ENCODE measurements at regions not wholly inside any gene's neighbourhood (a gene's known extent, or its start where the extent isn't known, plus 50 kb on each side); places are given as distances from the start of the nearest gene placed in this dataset.

DNA sequence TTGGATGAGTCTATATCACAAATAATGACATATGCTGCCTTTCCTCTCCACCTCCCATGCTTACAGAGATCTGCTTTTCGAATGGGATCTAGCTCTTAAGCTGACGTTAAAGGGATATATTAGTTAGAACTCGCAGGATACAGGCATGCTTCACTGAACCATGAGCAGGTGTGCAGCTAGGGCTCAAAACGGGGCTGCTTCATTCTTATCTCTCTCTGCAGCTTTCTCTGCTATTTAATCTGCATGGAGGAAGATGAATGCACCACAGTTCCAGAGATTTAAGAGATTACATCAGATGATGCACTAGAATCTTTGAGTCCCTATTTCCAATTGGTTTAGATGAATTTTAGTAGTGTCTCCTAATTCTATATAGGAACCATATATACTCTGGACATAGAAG lies 327.0 kb downstream of the RAD51AP2 start:
- no peak overlapping the region for H3K27ac ChIP-seq (ENCODE audit: insufficient read depth, low read depth, low read length, poor library complexity, severe bottlenecking)
- H3K36me3 ChIP-seq (ENCODE audit: control insufficient read depth, insufficient read depth, low read length) = no peaks in the 10 kb centered on the region
- H3K4me1 ChIP-seq (ENCODE audit: control insufficient read depth, insufficient read depth, low read length) = no peaks in the 10 kb centered on the region
- WGBS, 2 experiments = 91 to 97% methylated on average over 4 of the region's 4 CpGs
- H3K9me3 ChIP-seq (ENCODE audit: control insufficient read depth, low read length) = no peaks in the 10 kb centered on the region
- H3K4me3 ChIP-seq (ENCODE audit: insufficient read depth, low read depth, low read length) = no peak overlapping the region
- H3K27me3 ChIP-seq (ENCODE audit: control insufficient read depth, insufficient read depth, low read length, poor library complexity, severe bottlenecking) = no peaks in the 10 kb centered on the region

DNA sequence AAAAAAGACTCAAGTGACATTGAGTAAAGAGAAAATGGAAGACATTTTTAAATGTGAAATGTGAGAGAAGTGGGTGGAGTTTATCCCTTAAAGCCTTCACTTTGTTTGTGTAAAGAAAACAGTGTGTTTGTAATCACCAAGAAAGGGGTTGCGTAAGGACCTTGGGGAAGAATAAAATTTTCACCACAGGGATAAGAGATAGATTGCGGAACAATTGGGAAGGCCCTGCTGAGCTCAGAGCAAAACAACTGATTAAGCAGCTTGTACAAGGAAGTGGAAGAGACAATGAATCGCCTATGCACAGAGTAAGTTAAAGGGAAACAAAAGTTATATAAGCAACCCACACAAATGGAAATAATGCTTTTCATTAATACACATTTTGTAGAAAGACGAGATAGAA lies 327.7 kb downstream of the RAD51AP2 start:
- no peaks in the 10 kb centered on the region for H3K4me1 ChIP-seq (ENCODE audit: control insufficient read depth, insufficient read depth, low read length)
- no peaks in the 10 kb centered on the region for H3K9me3 ChIP-seq (ENCODE audit: control insufficient read depth, low read length)
- H3K36me3 ChIP-seq (ENCODE audit: control insufficient read depth, insufficient read depth, low read length) = no peaks in the 10 kb centered on the region
- WGBS, 2 experiments = 83 to 94% methylated on average over 2 to 4 of the region's 4 CpGs
- H3K4me3 ChIP-seq (ENCODE audit: insufficient read depth, low read depth, low read length) = no peak overlapping the region
- no peak overlapping the region for H3K27ac ChIP-seq (ENCODE audit: insufficient read depth, low read depth, low read length, poor library complexity, severe bottlenecking)
- H3K27me3 ChIP-seq (ENCODE audit: control insufficient read depth, insufficient read depth, low read length, poor library complexity, severe bottlenecking) = no peaks in the 10 kb centered on the region

DNA sequence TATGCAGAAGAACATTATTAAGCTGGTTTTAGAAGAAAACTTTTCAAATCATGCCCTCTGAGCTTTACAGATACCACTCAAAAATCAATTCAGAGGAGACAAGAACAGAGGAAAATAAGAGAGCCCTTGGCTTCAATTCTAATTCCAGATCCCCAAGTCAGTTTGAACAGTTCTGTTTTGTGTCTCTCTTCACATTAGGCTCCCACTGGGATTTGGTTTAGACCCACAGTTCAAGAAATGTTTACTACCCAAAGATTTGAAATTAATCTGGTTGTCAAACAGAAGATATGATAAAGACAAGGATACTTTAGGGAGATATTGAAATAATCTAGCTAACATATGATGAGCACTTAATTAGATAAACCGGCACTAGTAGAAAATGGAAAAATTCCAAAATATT lies 329.5 kb downstream of the RAD51AP2 start:
- no peaks in the 10 kb centered on the region for H3K9me3 ChIP-seq (ENCODE audit: control insufficient read depth, low read length)
- H3K4me1 ChIP-seq (ENCODE audit: control insufficient read depth, insufficient read depth, low read length) = no peaks in the 10 kb centered on the region
- no peaks in the 10 kb centered on the region for H3K36me3 ChIP-seq (ENCODE audit: control insufficient read depth, insufficient read depth, low read length)
- no peak overlapping the region for H3K4me3 ChIP-seq (ENCODE audit: insufficient read depth, low read depth, low read length)
- H3K27me3 ChIP-seq (ENCODE audit: control insufficient read depth, insufficient read depth, low read length, poor library complexity, severe bottlenecking) = no peaks in the 10 kb centered on the region
- WGBS, 2 experiments = 88 to 100% methylated on average over 1 of the region's 1 CpG
- H3K27ac ChIP-seq (ENCODE audit: insufficient read depth, low read depth, low read length, poor library complexity, severe bottlenecking) = no peak overlapping the region

DNA sequence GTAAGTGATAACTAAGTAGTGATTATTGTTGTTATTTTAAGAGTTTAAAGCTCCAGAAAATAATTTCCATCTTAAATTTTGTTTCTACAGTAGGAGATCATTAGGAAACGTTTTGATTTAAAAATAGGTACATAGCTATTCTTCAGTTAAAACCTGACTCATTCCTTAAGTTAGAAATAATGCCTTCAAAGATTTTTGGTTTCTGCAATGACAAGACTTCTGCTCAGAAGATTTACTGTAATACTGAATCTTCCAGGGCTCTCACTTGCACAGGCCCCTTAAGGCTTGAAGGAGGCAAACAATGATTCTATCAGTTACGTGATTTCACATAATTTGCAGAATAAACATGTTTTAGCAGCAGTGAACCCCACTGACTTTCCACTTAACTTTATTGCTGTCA lies 333.7 kb downstream of the RAD51AP2 start:
- no peaks in the 10 kb centered on the region for H3K9me3 ChIP-seq (ENCODE audit: control insufficient read depth, low read length)
- 89 to 100% methylated on average over 1 to 2 of the region's 2 CpGs for WGBS, 2 experiments

DNA sequence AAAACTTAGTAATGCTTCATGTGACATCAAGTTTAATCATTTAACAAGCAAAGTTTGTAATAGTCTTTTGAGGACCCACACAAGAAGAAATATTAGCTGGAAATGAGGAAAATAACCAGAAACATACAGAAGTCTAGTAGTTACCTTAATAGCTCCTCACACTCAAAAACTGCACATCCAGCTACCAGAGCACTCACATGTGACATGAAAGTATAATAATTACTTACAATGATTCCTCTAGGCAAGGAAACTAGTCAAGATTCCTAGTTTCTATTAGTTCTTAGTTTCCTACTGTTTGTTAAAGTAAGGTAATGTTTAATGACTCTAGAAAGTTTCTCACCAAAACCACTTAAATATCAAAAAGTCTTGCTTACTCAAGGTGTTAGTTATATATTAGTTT lies 335.8 kb downstream of the RAD51AP2 start:
- Histone ChIP-seq H3K27me3 (ENCODE audit: control insufficient read depth, insufficient read depth, low read length, poor library complexity, severe bottlenecking) (no peaks in the 10 kb centered on the region), H3K36me3 (ENCODE audit: control insufficient read depth, insufficient read depth, low read length) (no peaks in the 10 kb centered on the region), H3K27ac (ENCODE audit: insufficient read depth, low read depth, low read length, poor library complexity, severe bottlenecking) (no peak overlapping the region), H3K9me3 (ENCODE audit: control insufficient read depth, low read length) (no peaks in the 10 kb centered on the region), H3K4me3 (ENCODE audit: insufficient read depth, low read depth, low read length) (no peak overlapping the region), H3K4me1 (ENCODE audit: control insufficient read depth, insufficient read depth, low read length) (no peaks in the 10 kb centered on the region)

More for the DNA sequence above, 333.7 kb downstream of the RAD51AP2 start:
- no peak overlapping the region for H3K27ac ChIP-seq (ENCODE audit: insufficient read depth, low read depth, low read length, poor library complexity, severe bottlenecking)
- no peak overlapping the region for H3K4me3 ChIP-seq (ENCODE audit: insufficient read depth, low read depth, low read length)
- no peaks in the 10 kb centered on the region for H3K36me3 ChIP-seq (ENCODE audit: control insufficient read depth, insufficient read depth, low read length)
- no peaks in the 10 kb centered on the region for H3K4me1 ChIP-seq (ENCODE audit: control insufficient read depth, insufficient read depth, low read length)
- H3K27me3 ChIP-seq (ENCODE audit: control insufficient read depth, insufficient read depth, low read length, poor library complexity, severe bottlenecking) = no peaks in the 10 kb centered on the region

DNA sequence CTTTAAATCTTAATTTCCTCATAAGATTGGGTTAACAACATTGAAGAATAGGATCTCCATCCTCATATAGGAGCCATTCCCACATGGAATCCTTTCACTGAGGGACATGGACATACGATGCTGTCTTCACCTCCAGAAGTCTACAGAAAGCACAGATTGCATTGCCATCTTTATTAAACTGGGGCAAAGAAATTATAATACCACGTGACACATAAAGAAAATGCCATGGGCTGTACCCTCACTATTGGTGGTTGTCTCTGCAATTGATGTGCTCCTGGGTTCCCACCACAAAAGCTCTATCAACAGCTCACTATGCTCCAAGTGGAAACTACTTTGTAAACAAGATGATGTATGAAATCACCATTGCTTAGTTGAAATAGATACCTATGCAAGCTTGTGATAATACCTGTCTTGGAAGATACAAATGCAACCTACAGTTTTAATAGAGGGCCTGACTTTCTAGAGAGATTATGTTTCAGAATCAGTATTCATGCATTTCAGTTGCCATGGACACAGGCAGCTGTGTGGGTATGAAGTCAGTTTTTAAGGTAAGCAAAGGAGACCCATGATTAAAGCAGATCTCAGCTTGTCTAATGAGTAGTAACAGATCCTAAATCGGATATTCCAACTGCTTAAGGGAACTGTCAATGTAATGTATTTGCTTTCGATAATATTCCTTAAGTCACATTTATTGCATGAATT lies 337.0 kb downstream of the RAD51AP2 start:
- no peak overlapping the region for H3K27ac ChIP-seq (ENCODE audit: insufficient read depth, low read depth, low read length, poor library complexity, severe bottlenecking)
- WGBS, 2 experiments = 91 to 96% methylated on average over 3 of the region's 4 CpGs

DNA sequence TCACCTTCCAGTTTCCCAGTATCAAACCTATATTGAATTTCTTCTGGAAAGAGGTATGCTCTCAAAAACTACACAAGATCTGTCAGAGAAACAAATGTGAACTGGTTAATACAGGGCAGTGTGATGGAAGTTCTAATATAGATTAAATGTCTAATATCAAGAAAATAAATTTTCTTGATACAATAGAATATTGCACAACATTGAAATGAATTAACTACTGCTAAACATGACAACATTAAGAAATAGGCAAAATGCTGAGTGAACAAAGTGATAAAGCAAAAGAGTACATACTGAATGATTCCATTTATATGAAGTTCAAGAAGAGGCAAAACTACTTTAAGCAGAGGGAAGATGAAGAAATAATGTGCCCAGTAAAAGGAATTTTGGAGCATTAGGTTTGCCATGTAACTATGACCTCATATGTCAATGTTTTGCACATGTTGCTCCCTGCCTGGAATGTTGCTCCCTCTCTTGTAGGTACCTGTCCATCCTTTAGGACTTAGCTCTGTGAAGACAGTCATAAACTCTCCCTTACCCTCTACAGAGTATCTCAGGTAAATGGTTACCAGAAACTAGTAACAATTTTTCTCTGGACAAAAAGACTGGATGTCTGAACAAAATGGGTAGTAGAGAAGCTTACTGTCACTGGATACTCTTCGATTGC lies 339.0 kb downstream of the RAD51AP2 start:
- H3K36me3 ChIP-seq (ENCODE audit: control insufficient read depth, insufficient read depth, low read length) = no peaks in the 10 kb centered on the region
- no peak overlapping the region for H3K27ac ChIP-seq (ENCODE audit: insufficient read depth, low read depth, low read length, poor library complexity, severe bottlenecking)
- WGBS, 2 experiments = 69 to 94% methylated on average over 1 of the region's 1 CpG
- H3K4me1 ChIP-seq (ENCODE audit: control insufficient read depth, insufficient read depth, low read length) = no peaks in the 10 kb centered on the region
- H3K4me3 ChIP-seq (ENCODE audit: insufficient read depth, low read depth, low read length) = no peak overlapping the region
- no peaks in the 10 kb centered on the region for H3K27me3 ChIP-seq (ENCODE audit: control insufficient read depth, insufficient read depth, low read length, poor library complexity, severe bottlenecking)
- H3K9me3 ChIP-seq (ENCODE audit: control insufficient read depth, low read length) = no peaks in the 10 kb centered on the region

More for the DNA sequence above, 337.0 kb downstream of the RAD51AP2 start:
- H3K4me1 ChIP-seq (ENCODE audit: control insufficient read depth, insufficient read depth, low read length) = no peaks in the 10 kb centered on the region
- no peak overlapping the region for H3K4me3 ChIP-seq (ENCODE audit: insufficient read depth, low read depth, low read length)
- H3K9me3 ChIP-seq (ENCODE audit: control insufficient read depth, low read length) = no peaks in the 10 kb centered on the region
- H3K27me3 ChIP-seq (ENCODE audit: control insufficient read depth, insufficient read depth, low read length, poor library complexity, severe bottlenecking) = no peaks in the 10 kb centered on the region
- no peaks in the 10 kb centered on the region for H3K36me3 ChIP-seq (ENCODE audit: control insufficient read depth, insufficient read depth, low read length)

DNA sequence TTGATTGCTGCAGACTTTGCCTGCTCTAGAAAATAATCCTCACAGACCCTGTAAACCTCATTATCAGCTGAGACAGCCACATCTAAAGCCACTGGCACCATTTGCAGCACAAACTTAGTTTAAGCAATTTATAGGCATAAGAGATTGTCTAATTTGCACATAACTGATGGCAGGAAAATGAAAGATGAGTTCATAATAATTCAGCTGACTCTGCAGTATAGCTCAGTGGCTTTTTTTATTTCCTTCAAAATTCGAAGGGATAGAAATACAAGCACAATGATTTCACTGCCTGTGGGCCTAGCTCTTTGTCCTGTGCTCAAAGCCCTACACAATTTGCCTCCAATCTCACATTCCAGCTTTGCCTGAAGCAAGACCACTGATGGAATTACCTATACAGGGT lies 341.2 kb downstream of the RAD51AP2 start:
- H3K9me3 ChIP-seq (ENCODE audit: control insufficient read depth, low read length) = no peaks in the 10 kb centered on the region
- no peaks in the 10 kb centered on the region for H3K36me3 ChIP-seq (ENCODE audit: control insufficient read depth, insufficient read depth, low read length)
- no peaks in the 10 kb centered on the region for H3K27me3 ChIP-seq (ENCODE audit: control insufficient read depth, insufficient read depth, low read length, poor library complexity, severe bottlenecking)
- peaks cover 5% of the 10 kb centered on the region for H3K4me1 ChIP-seq (ENCODE audit: control insufficient read depth, insufficient read depth, low read length)
- no peak overlapping the region for H3K4me3 ChIP-seq (ENCODE audit: insufficient read depth, low read depth, low read length)
- WGBS, 2 experiments = 83 to 88% methylated on average over 1 of the region's 1 CpG
- H3K27ac ChIP-seq (ENCODE audit: insufficient read depth, low read depth, low read length, poor library complexity, severe bottlenecking) = no peak overlapping the region

DNA sequence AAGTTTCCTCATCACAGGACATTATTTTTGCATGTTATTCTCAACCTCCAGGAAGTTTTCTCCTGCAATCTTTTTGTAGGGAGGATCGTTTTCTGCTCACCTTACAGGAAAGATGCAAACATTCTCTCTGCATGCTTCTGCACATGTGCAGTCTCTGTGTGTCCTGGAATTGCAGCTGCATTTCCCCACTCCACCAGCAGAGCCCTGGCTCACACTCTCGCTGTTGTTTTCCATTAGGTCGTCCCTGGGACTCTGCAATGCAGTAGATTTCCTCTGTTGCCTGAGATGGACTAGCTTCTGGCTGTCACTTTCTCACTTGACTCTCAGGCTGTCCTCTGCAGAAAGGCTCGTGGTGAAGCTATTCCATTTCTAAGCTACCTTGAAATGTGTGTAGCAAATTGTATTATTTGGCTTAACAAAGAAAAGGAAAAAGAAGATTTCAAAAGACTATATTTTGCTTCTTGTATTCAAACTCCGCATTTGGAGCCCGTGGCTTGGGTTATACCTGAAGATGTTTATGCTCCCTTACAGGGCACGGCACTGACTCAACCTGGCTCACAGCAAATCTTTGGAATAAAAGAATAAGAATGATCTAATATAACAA lies 346.7 kb downstream of the RAD51AP2 start:
- no peak overlapping the region for H3K4me3 ChIP-seq (ENCODE audit: insufficient read depth, low read depth, low read length)
- peaks cover 5% of the 10 kb centered on the region for H3K4me1 ChIP-seq (ENCODE audit: control insufficient read depth, insufficient read depth, low read length)
- no peaks in the 10 kb centered on the region for H3K36me3 ChIP-seq (ENCODE audit: control insufficient read depth, insufficient read depth, low read length)
- H3K27me3 ChIP-seq (ENCODE audit: control insufficient read depth, insufficient read depth, low read length, poor library complexity, severe bottlenecking) = no peaks in the 10 kb centered on the region
- no peak overlapping the region for H3K27ac ChIP-seq (ENCODE audit: insufficient read depth, low read depth, low read length, poor library complexity, severe bottlenecking)
- 55 to 61% methylated on average over 7 of the region's 7 CpGs for WGBS, 2 experiments
- H3K9me3 ChIP-seq (ENCODE audit: control insufficient read depth, low read length) = no peaks in the 10 kb centered on the region

DNA sequence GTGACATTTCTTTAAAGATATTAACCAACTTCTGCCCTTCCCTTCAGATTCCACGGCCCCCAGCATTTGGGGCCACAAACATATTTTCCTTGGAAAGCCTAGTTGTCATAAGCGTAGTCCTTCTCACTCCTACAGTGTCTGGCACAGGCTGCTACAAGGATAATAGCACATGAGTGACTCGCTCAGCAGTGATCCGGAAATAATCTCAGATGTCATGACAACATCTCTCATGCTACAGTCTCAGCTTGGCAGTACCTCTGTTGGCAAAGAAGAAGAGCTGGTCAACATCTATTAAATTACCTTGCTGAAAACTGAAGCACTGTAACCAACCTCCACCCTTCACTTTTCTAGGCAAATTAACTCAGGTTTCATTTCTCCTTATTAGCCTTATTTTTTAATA lies 351.7 kb downstream of the RAD51AP2 start:
- H3K27me3 ChIP-seq (ENCODE audit: control insufficient read depth, insufficient read depth, low read length, poor library complexity, severe bottlenecking) = no peaks in the 10 kb centered on the region
- 92 to 95% methylated on average over 4 of the region's 4 CpGs for WGBS, 2 experiments
- H3K27ac ChIP-seq (ENCODE audit: insufficient read depth, low read depth, low read length, poor library complexity, severe bottlenecking) = no peak overlapping the region
- no peak overlapping the region for H3K4me3 ChIP-seq (ENCODE audit: insufficient read depth, low read depth, low read length)
- H3K9me3 ChIP-seq (ENCODE audit: control insufficient read depth, low read length) = no peaks in the 10 kb centered on the region
- H3K4me1 ChIP-seq (ENCODE audit: control insufficient read depth, insufficient read depth, low read length) = no peaks in the 10 kb centered on the region
- no peaks in the 10 kb centered on the region for H3K36me3 ChIP-seq (ENCODE audit: control insufficient read depth, insufficient read depth, low read length)

Data from ectodermal cell (in vitro differentiated cells).